Caki2 (cell line): ENCODE measurements at regions not wholly inside any gene's neighbourhood (a gene's known extent, or its start where the extent isn't known, plus 50 kb on each side); places are given as distances from the start of the nearest gene placed in this dataset.

Experiments used
- DNase-seq: peaks from one replicate; pipeline ENCODE4 v3.0.0-alpha.2; 2015; ENCODE audit warnings: low read depth
- in situ Hi-C: cut with HindIII; loops from 2 replicates; pipeline ENCODE4 v1.10.0; 2016; ENCODE audit warnings: low sequenced_read_pairs, low pct_unique_long_range_greater_than_20kb, mixed read lengths

GRCh38 chr10:123552760-123553554 lies 113.2 kb upstream of the GPR26 start:
- in situ Hi-C loops, result no loop called here
- DNase-seq, result no peak

GRCh38 chr10:123553810-123554430 lies 112.2 kb upstream of the GPR26 start:
- no peak for DNase-seq
- in situ Hi-C loops, result no loop called here

- in situ Hi-C loops, result no loop called here
- no peak for DNase-seq
Observed at GRCh38 chr10:123554656-123555055, 111.5 kb upstream of the GPR26 start.

- in situ Hi-C loops, result no loop called here
- no peak for DNase-seq
Observed at GRCh38 chr10:123555616-123556015, 110.5 kb upstream of the GPR26 start.

- in situ Hi-C loops, result no loop called here
- DNase-seq, result no peak
Observed at GRCh38 chr10:123556049-123556448, 110.1 kb upstream of the GPR26 start.

- in situ Hi-C loops, result no loop called here
- DNase-seq, result no peak
Observed at GRCh38 chr10:123556736-123557135, 109.4 kb upstream of the GPR26 start.

GRCh38 chr10:123557366-123558108 lies 108.6 kb upstream of the GPR26 start:
- no peak for DNase-seq
- in situ Hi-C loops, result no loop called here

- no peak for DNase-seq
- in situ Hi-C loops, result no loop called here
Observed at GRCh38 chr10:123558651-123559050, 107.5 kb upstream of the GPR26 start.

GRCh38 chr10:123559066-123559822 lies 106.9 kb upstream of the GPR26 start:
- peak; percentile 29 for DNase-seq
- in situ Hi-C loops, result no loop called here

GRCh38 chr10:123559823-123560092 lies 106.4 kb upstream of the GPR26 start:
- no peak for DNase-seq
- in situ Hi-C loops, result no loop called here

- in situ Hi-C loops, result no loop called here
- DNase-seq, result no peak
Observed at GRCh38 chr10:123560301-123561140, 105.6 kb upstream of the GPR26 start.

GRCh38 chr10:123561141-123561440 lies 105.1 kb upstream of the GPR26 start:
- no peak for DNase-seq
- in situ Hi-C loops, result no loop called here

- no peak for DNase-seq
- in situ Hi-C loops, result no loop called here
Observed at GRCh38 chr10:123562387-123562786, 103.8 kb upstream of the GPR26 start.

GRCh38 chr10:123562811-123563580 lies 103.2 kb upstream of the GPR26 start:
- DNase-seq, result no peak
- in situ Hi-C loops, result no loop called here

- in situ Hi-C loops, result no loop called here
- no peak for DNase-seq
Observed at GRCh38 chr10:123563581-123563855, 102.6 kb upstream of the GPR26 start.

GRCh38 chr10:123563994-123564393 lies 102.2 kb upstream of the GPR26 start:
- in situ Hi-C loops, result no loop called here
- no peak for DNase-seq

- in situ Hi-C loops, result no loop called here
Observed at GRCh38 chr10:123564631-123565030, 101.5 kb upstream of the GPR26 start.

More at GRCh38 chr10:123564631-123565030, 101.5 kb upstream of the GPR26 start:
- no peak for DNase-seq
